ENCODE measurements at regions not wholly inside any gene's neighbourhood (a gene's known extent, or its start where the extent isn't known, plus 50 kb on each side); places are given as distances from the start of the nearest gene placed in this dataset.

GRCh38 chr6:133609415-133610226, 279.3 kb upstream of the TCF21 start:
- H2AFZ ChIP-seq (ENCODE audit: low read length): peak overlapping the region; percentile 45
- no peaks in the 10 kb centered on the region for H3K27me3 ChIP-seq (ENCODE audit: insufficient read depth, low read length)
- H3K4me1 ChIP-seq (ENCODE audit: insufficient read depth, low read length): peaks cover 20% of the 10 kb centered on the region
- H3K79me2 ChIP-seq (ENCODE audit: insufficient read depth, low read length): no peaks in the 10 kb centered on the region
- H3K27ac ChIP-seq (ENCODE audit: low read depth, low read length): peak overlapping the region; percentile 99
- peaks cover 3% of the 10 kb centered on the region for H3K9me3 ChIP-seq (ENCODE audit: low read depth, low read length)
- H3K4me3 ChIP-seq (ENCODE audit: insufficient read depth, low read length): no peak overlapping the region
- TF ChIP-seq CTCF (IDR thresholded peaks at IDR 0.05; ENCODE audit: extremely low read depth, low read depth, low read length): no peak
- H4K20me1 ChIP-seq (ENCODE audit: insufficient read depth, low read length): no peaks in the 10 kb centered on the region
- peak overlapping the region; percentile 52 for H3K4me2 ChIP-seq (ENCODE audit: insufficient read depth, low read length)
- H3K36me3 ChIP-seq (ENCODE audit: insufficient read depth, low read length): no peaks in the 10 kb centered on the region
- peak; percentile 82 for DNase-seq (ENCODE audit: insufficient read length, low spot score, missing footprints)

GRCh38 chr6:133610227-133610840, 278.6 kb upstream of the TCF21 start:
- Histone ChIP-seq H2AFZ (ENCODE audit: low read length) (peak overlapping the region; percentile 45), H4K20me1 (ENCODE audit: insufficient read depth, low read length) (no peaks in the 10 kb centered on the region), H3K4me1 (ENCODE audit: insufficient read depth, low read length) (peaks cover 20% of the 10 kb centered on the region), H3K36me3 (ENCODE audit: insufficient read depth, low read length) (no peaks in the 10 kb centered on the region), H3K4me3 (ENCODE audit: insufficient read depth, low read length) (peak overlapping the region; percentile 20), H3K9me3 (ENCODE audit: low read depth, low read length) (peaks cover 3% of the 10 kb centered on the region), H3K4me2 (ENCODE audit: insufficient read depth, low read length) (peak overlapping the region; percentile 52), H3K27ac (ENCODE audit: low read depth, low read length) (peak overlapping the region; percentile 99), H3K79me2 (ENCODE audit: insufficient read depth, low read length) (no peaks in the 10 kb centered on the region), H3K27me3 (ENCODE audit: insufficient read depth, low read length) (no peaks in the 10 kb centered on the region)
- TF ChIP-seq CTCF (IDR thresholded peaks at IDR 0.05; ENCODE audit: extremely low read depth, low read depth, low read length): no peak
- peak; percentile 77 for DNase-seq (ENCODE audit: insufficient read length, low spot score, missing footprints)

GRCh38 chr6:133610971-133611370, 277.9 kb upstream of the TCF21 start:
- H3K9me3 ChIP-seq (ENCODE audit: low read depth, low read length): peaks cover 3% of the 10 kb centered on the region
- no peaks in the 10 kb centered on the region for H3K36me3 ChIP-seq (ENCODE audit: insufficient read depth, low read length)
- H3K4me1 ChIP-seq (ENCODE audit: insufficient read depth, low read length): peaks cover 20% of the 10 kb centered on the region
- peak overlapping the region; percentile 99 for H3K27ac ChIP-seq (ENCODE audit: low read depth, low read length)
- TF ChIP-seq CTCF (IDR thresholded peaks at IDR 0.05; ENCODE audit: extremely low read depth, low read depth, low read length): no peak
- DNase-seq (ENCODE audit: insufficient read length, low spot score, missing footprints): no peak
- H3K79me2 ChIP-seq (ENCODE audit: insufficient read depth, low read length): no peaks in the 10 kb centered on the region
- H3K4me3 ChIP-seq (ENCODE audit: insufficient read depth, low read length): no peak overlapping the region
- H3K4me2 ChIP-seq (ENCODE audit: insufficient read depth, low read length): no peak overlapping the region
- H4K20me1 ChIP-seq (ENCODE audit: insufficient read depth, low read length): no peaks in the 10 kb centered on the region
- H3K27me3 ChIP-seq (ENCODE audit: insufficient read depth, low read length): no peaks in the 10 kb centered on the region
- H2AFZ ChIP-seq (ENCODE audit: low read length): no peak overlapping the region

GRCh38 chr6:133612459-133612858, 276.5 kb upstream of the TCF21 start:
- Histone ChIP-seq H2AFZ (ENCODE audit: low read length) (peak overlapping the region; percentile 8), H3K79me2 (ENCODE audit: insufficient read depth, low read length) (no peaks in the 10 kb centered on the region), H3K27ac (ENCODE audit: low read depth, low read length) (no peak overlapping the region), H4K20me1 (ENCODE audit: insufficient read depth, low read length) (no peaks in the 10 kb centered on the region), H3K4me3 (ENCODE audit: insufficient read depth, low read length) (no peak overlapping the region), H3K27me3 (ENCODE audit: insufficient read depth, low read length) (no peaks in the 10 kb centered on the region), H3K9me3 (ENCODE audit: low read depth, low read length) (peaks cover 3% of the 10 kb centered on the region), H3K4me2 (ENCODE audit: insufficient read depth, low read length) (no peak overlapping the region), H3K36me3 (ENCODE audit: insufficient read depth, low read length) (no peaks in the 10 kb centered on the region), H3K4me1 (ENCODE audit: insufficient read depth, low read length) (peaks cover 20% of the 10 kb centered on the region)
- no peak for DNase-seq (ENCODE audit: insufficient read length, low spot score, missing footprints)
- no peak for TF ChIP-seq CTCF (IDR thresholded peaks at IDR 0.05; ENCODE audit: extremely low read depth, low read depth, low read length)
